Activated T-helper 1 cell treated with anti-CD3 and anti-CD28 coated beads, Interleukin-12 subunit alpha, Interleukin-12 subunit beta, Interleukin-2, Interleukin-4 antibody, amounts not matched to agents 30 ng/mL and 10 ng/mL and 1 ng/mL, durations not matched to agents 14 hours and 24 hours and 36 hours (primary cell): ENCODE measurements at regions not wholly inside any gene's neighbourhood (a gene's known extent, or its start where the extent isn't known, plus 50 kb on each side); places are given as distances from the start of the nearest gene placed in this dataset.

ENCODE experiments used
- DNase-seq: peaks from one replicate; pipeline ENCODE4 v3.0.0; 2021; ENCODE audit warnings: low spot score
- H3K27ac Mint-ChIP-seq: one replicate; pipeline ENCODE4 v1.8.0; 2021; ENCODE audit warnings: mild to moderate bottlenecking, mixed read lengths
- H3K27me3 Mint-ChIP-seq: one replicate; pipeline ENCODE4 v1.8.0; 2022; ENCODE audit warnings: mild to moderate bottlenecking, moderate library complexity, mixed read lengths; ENCODE audit not compliant: insufficient read depth
- H3K36me3 Mint-ChIP-seq: one replicate; pipeline ENCODE4 v1.8.0; 2021; ENCODE audit warnings: low read depth, mixed read lengths
- H3K4me1 Mint-ChIP-seq: one replicate; pipeline ENCODE4 v1.8.0; 2021; ENCODE audit warnings: low read depth, mixed read lengths
- H3K4me3 Mint-ChIP-seq: one replicate; pipeline ENCODE4 v1.8.0; 2021; ENCODE audit warnings: mild to moderate bottlenecking, moderate library complexity, mixed read lengths
- H3K9me3 Mint-ChIP-seq: one replicate; pipeline ENCODE4 v1.8.0; 2021; ENCODE audit warnings: mixed read lengths
- intact Hi-C: fragments of 100-400 bp; cut with micrococcal nuclease; formaldehyde crosslinking; loops from one replicate; pipeline ENCODE4 v1.15.1; 2024

- DNase-seq: no peak
- no peak overlapping the region for H3K27ac Mint-ChIP-seq
- no peak overlapping the region for H3K4me3 Mint-ChIP-seq
- H3K27me3 Mint-ChIP-seq: peaks cover 17% of the 10 kb centered on the region
- H3K36me3 Mint-ChIP-seq: no peaks in the 10 kb centered on the region
- H3K4me1 Mint-ChIP-seq: peaks cover under 1% of the 10 kb centered on the region
- intact Hi-C loops: no loop called here
- no peaks in the 10 kb centered on the region for H3K9me3 Mint-ChIP-seq
These were observed 93.4 kb downstream of the ZFP64 start for GRCh38 chr20:52098186-52098585.

- Mint-ChIP-seq H3K9me3 (no peaks in the 10 kb centered on the region), H3K4me3 (no peak overlapping the region), H3K36me3 (no peaks in the 10 kb centered on the region), H3K4me1 (no peaks in the 10 kb centered on the region), H3K27ac (no peak overlapping the region), H3K27me3 (peaks cover 9% of the 10 kb centered on the region)
- intact Hi-C loops: no loop called here
- no peak for DNase-seq
These were observed 95.5 kb downstream of the ZFP64 start for GRCh38 chr20:52096117-52096516.

- no peak for DNase-seq
- intact Hi-C loops: no loop called here
- peaks cover 5% of the 10 kb centered on the region for H3K27me3 Mint-ChIP-seq
- no peaks in the 10 kb centered on the region for H3K9me3 Mint-ChIP-seq
- no peaks in the 10 kb centered on the region for H3K4me1 Mint-ChIP-seq
- no peak overlapping the region for H3K27ac Mint-ChIP-seq
- H3K4me3 Mint-ChIP-seq: no peak overlapping the region
- no peaks in the 10 kb centered on the region for H3K36me3 Mint-ChIP-seq
These were observed 96.9 kb downstream of the ZFP64 start for GRCh38 chr20:52094693-52095092.

GRCh38 chr20:52093575-52093974 is 98.0 kb downstream of the ZFP64 start:
- H3K4me1 Mint-ChIP-seq: no peaks in the 10 kb centered on the region
- H3K27ac Mint-ChIP-seq: no peak overlapping the region
- no peak for DNase-seq
- intact Hi-C loops: no loop called here
- H3K36me3 Mint-ChIP-seq: no peaks in the 10 kb centered on the region
- no peaks in the 10 kb centered on the region for H3K27me3 Mint-ChIP-seq
- H3K4me3 Mint-ChIP-seq: no peak overlapping the region
- peaks cover 2% of the 10 kb centered on the region for H3K9me3 Mint-ChIP-seq

GRCh38 chr20:52090035-52090434 is 101.5 kb downstream of the ZFP64 start:
- Mint-ChIP-seq H3K4me1 (no peaks in the 10 kb centered on the region), H3K27me3 (no peaks in the 10 kb centered on the region)
- intact Hi-C loops: no loop called here

GRCh38 chr20:52087471-52087870 is 104.1 kb downstream of the ZFP64 start:
- intact Hi-C loops: loop anchor here (10.0 kb wide), 1 partner anchor 123 kb away; no protein-coding TSS in a partner anchor
- DNase-seq: no peak
- H3K27me3 Mint-ChIP-seq: no peaks in the 10 kb centered on the region
- H3K27ac Mint-ChIP-seq: no peak overlapping the region
- H3K36me3 Mint-ChIP-seq: peaks cover 3% of the 10 kb centered on the region
- H3K9me3 Mint-ChIP-seq: peaks cover 18% of the 10 kb centered on the region
- no peak overlapping the region for H3K4me3 Mint-ChIP-seq
- peaks cover 13% of the 10 kb centered on the region for H3K4me1 Mint-ChIP-seq

More at GRCh38 chr20:52090035-52090434, 101.5 kb downstream of the ZFP64 start:
- peaks cover 3% of the 10 kb centered on the region for H3K36me3 Mint-ChIP-seq
- no peak overlapping the region for H3K4me3 Mint-ChIP-seq
- H3K27ac Mint-ChIP-seq: no peak overlapping the region
- peaks cover 18% of the 10 kb centered on the region for H3K9me3 Mint-ChIP-seq
- DNase-seq: no peak

GRCh38 chr20:52086878-52087277 is 104.7 kb downstream of the ZFP64 start:
- no peak for DNase-seq
- Mint-ChIP-seq H3K4me3 (no peak overlapping the region), H3K27me3 (no peaks in the 10 kb centered on the region), H3K9me3 (peaks cover 18% of the 10 kb centered on the region), H3K4me1 (peaks cover 19% of the 10 kb centered on the region), H3K36me3 (peaks cover 3% of the 10 kb centered on the region), H3K27ac (no peak overlapping the region)
- intact Hi-C loops: loop anchor here (10.0 kb wide), 1 partner anchor 122 kb away; no protein-coding TSS in a partner anchor

- Mint-ChIP-seq H3K36me3 (peaks cover 3% of the 10 kb centered on the region), H3K4me1 (peaks cover 26% of the 10 kb centered on the region), H3K9me3 (peaks cover 18% of the 10 kb centered on the region), H3K27ac (no peak overlapping the region), H3K27me3 (no peaks in the 10 kb centered on the region), H3K4me3 (no peak overlapping the region)
- no peak for DNase-seq
- intact Hi-C loops: loop anchor here (10.0 kb wide), 1 partner anchor 120 kb away; no protein-coding TSS in a partner anchor
These were observed 106.9 kb downstream of the ZFP64 start for GRCh38 chr20:52084727-52085126.

- peak; percentile 15 for DNase-seq
These were observed 107.8 kb downstream of the ZFP64 start for GRCh38 chr20:52083627-52084232.

GRCh38 chr20:52082612-52083011 is 109.0 kb downstream of the ZFP64 start:
- no peak overlapping the region for H3K27ac Mint-ChIP-seq
- H3K27me3 Mint-ChIP-seq: no peaks in the 10 kb centered on the region
- H3K36me3 Mint-ChIP-seq: peaks cover 3% of the 10 kb centered on the region
- peaks cover 10% of the 10 kb centered on the region for H3K9me3 Mint-ChIP-seq
- intact Hi-C loops: loop anchor here (1.0 to 10.0 kb wide), 6 partner anchors 118 to 1096 kb away; no protein-coding TSS in a partner anchor
- DNase-seq: no peak
- H3K4me1 Mint-ChIP-seq: peaks cover 26% of the 10 kb centered on the region
- H3K4me3 Mint-ChIP-seq: no peak overlapping the region

More at GRCh38 chr20:52083627-52084232, 107.8 kb downstream of the ZFP64 start:
- peaks cover 3% of the 10 kb centered on the region for H3K36me3 Mint-ChIP-seq
- H3K4me3 Mint-ChIP-seq: peak overlapping the region; percentile 12
- intact Hi-C loops: loop anchor here (1.0 to 10.0 kb wide), 6 partner anchors 119 to 1097 kb away; no protein-coding TSS in a partner anchor
- H3K9me3 Mint-ChIP-seq: peaks cover 18% of the 10 kb centered on the region
- H3K27ac Mint-ChIP-seq: no peak overlapping the region
- peaks cover 26% of the 10 kb centered on the region for H3K4me1 Mint-ChIP-seq
- H3K27me3 Mint-ChIP-seq: no peaks in the 10 kb centered on the region

- DNase-seq: no peak
- peaks cover 26% of the 10 kb centered on the region for H3K4me1 Mint-ChIP-seq
- H3K36me3 Mint-ChIP-seq: no peaks in the 10 kb centered on the region
- intact Hi-C loops: loop anchor here (2.0 to 10.0 kb wide), 2 partner anchors 117 to 1095 kb away; no protein-coding TSS in a partner anchor
- no peaks in the 10 kb centered on the region for H3K27me3 Mint-ChIP-seq
- no peak overlapping the region for H3K27ac Mint-ChIP-seq
- H3K4me3 Mint-ChIP-seq: no peak overlapping the region
- peaks cover 2% of the 10 kb centered on the region for H3K9me3 Mint-ChIP-seq
These were observed 109.8 kb downstream of the ZFP64 start for GRCh38 chr20:52081791-52082190.

- no peak overlapping the region for H3K27ac Mint-ChIP-seq
- H3K9me3 Mint-ChIP-seq: no peaks in the 10 kb centered on the region
- no peaks in the 10 kb centered on the region for H3K27me3 Mint-ChIP-seq
- no peak for DNase-seq
- peaks cover 26% of the 10 kb centered on the region for H3K4me1 Mint-ChIP-seq
- H3K36me3 Mint-ChIP-seq: no peaks in the 10 kb centered on the region
- H3K4me3 Mint-ChIP-seq: no peak overlapping the region
- intact Hi-C loops: loop anchor here (10.0 kb wide), 1 partner anchor 116 kb away; no protein-coding TSS in a partner anchor
These were observed 110.5 kb downstream of the ZFP64 start for GRCh38 chr20:52081066-52081465.

- peaks cover 21% of the 10 kb centered on the region for H3K4me1 Mint-ChIP-seq
- no peak overlapping the region for H3K27ac Mint-ChIP-seq
- no peak for DNase-seq
- peaks cover 2% of the 10 kb centered on the region for H3K27me3 Mint-ChIP-seq
- intact Hi-C loops: no loop called here
- no peaks in the 10 kb centered on the region for H3K9me3 Mint-ChIP-seq
- H3K36me3 Mint-ChIP-seq: no peaks in the 10 kb centered on the region
- no peak overlapping the region for H3K4me3 Mint-ChIP-seq
These were observed 113.3 kb downstream of the ZFP64 start for GRCh38 chr20:52078289-52078688.
